Erythroblast (primary cell): ENCODE measurements at regions not wholly inside any gene's neighbourhood (a gene's known extent, or its start where the extent isn't known, plus 50 kb on each side); places are given as distances from the start of the nearest gene placed in this dataset.

Experiments
- GATA1 ChIP-seq: IDR thresholded peaks from 2 replicates; pipeline ENCODE4 v1.6.1; 2011; ENCODE audit warnings: low read depth, mild to moderate bottlenecking, control low read depth, low read length, moderate library complexity
- POLR2A ChIP-seq: IDR thresholded peaks from 2 replicates; pipeline ENCODE4 v1.6.1; 2011; ENCODE audit warnings: mild to moderate bottlenecking, low read length

DNA sequence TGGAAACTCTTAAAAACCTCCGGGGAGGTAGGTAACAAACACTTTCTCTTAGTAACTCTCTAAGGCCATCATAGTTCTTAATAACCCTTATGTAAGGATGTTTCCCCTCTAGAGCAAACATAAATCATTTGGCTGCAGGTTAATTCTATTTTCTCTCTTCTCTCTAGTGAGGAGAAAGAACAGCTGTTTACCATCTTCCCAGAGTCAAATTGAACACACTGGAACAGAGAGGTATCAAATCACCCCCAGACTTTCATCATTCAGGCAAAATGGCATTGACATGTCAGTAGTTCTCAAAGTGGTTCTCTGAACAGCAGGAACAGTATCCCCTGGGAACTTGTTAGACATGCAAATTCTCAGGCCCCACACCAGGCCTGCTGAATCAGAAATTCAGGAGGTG, 240.7 kb downstream of the MEIS1 start:
- TF ChIP-seq GATA1 (no peak), POLR2A (no peak)
